Middle frontal gyrus (tissue), 1 donor: ENCODE measurements at regions not wholly inside any gene's neighbourhood (a gene's known extent, or its start where the extent isn't known, plus 50 kb on each side); places are given as distances from the start of the nearest gene placed in this dataset.

Experiments
- DNase-seq: peaks from one replicate; pipeline ENCODE4 v3.0.0-alpha.2; 2015; ENCODE audit warnings: low spot score; ENCODE audit errors: extremely low spot score

- no peak for DNase-seq
Measured at GRCh38 chr2:237025090-237025865, 60.4 kb upstream of the COPS8 start.

- DNase-seq: no peak
Measured at GRCh38 chr2:237026981-237027711, 58.5 kb upstream of the COPS8 start.

GRCh38 chr2:237027712-237028029 is 58.0 kb upstream of the COPS8 start:
- DNase-seq: no peak

- DNase-seq: no peak
Measured at GRCh38 chr2:237030382-237030781, 55.3 kb upstream of the COPS8 start.

GRCh38 chr2:237033536-237034060 is 52.1 kb upstream of the COPS8 start:
- DNase-seq: no peak

GRCh38 chr2:237035781-237036475 is 49.8 kb upstream of the COPS8 start:
- no peak for DNase-seq
